GM18870 (cell line): ENCODE measurements at regions not wholly inside any gene's neighbourhood (a gene's known extent, or its start where the extent isn't known, plus 50 kb on each side); places are given as distances from the start of the nearest gene placed in this dataset.

Experiments
- ATAC-seq: cut with Tn5 transposase; IDR thresholded peaks from one replicate; pipeline ENCODE4 v1.9.1; 2021; ENCODE audit warnings: moderate library complexity; ENCODE audit not compliant: unreplicated experiment

GRCh38 chr6:54632984-54633565 is 213.5 kb upstream of the FAM83B start:
- no peak for ATAC-seq

GRCh38 chr6:54633601-54634000 is 213.0 kb upstream of the FAM83B start:
- no peak for ATAC-seq

- no peak for ATAC-seq
Measured at GRCh38 chr6:54640911-54641310, 205.7 kb upstream of the FAM83B start.

GRCh38 chr6:54646069-54646950 is 200.3 kb upstream of the FAM83B start:
- no peak for ATAC-seq

- ATAC-seq: no peak
Measured at GRCh38 chr6:54646951-54647664, 199.5 kb upstream of the FAM83B start.

GRCh38 chr6:54654381-54654780 is 192.2 kb upstream of the FAM83B start:
- no peak for ATAC-seq

GRCh38 chr6:54655162-54655561 is 191.4 kb upstream of the FAM83B start:
- no peak for ATAC-seq

GRCh38 chr6:54665278-54665677 is 181.3 kb upstream of the FAM83B start:
- ATAC-seq: no peak

- no peak for ATAC-seq
Measured at GRCh38 chr6:54680531-54680930, 166.0 kb upstream of the FAM83B start.

GRCh38 chr6:54681267-54681666 is 165.3 kb upstream of the FAM83B start:
- no peak for ATAC-seq

- ATAC-seq: no peak
Measured at GRCh38 chr6:54681987-54682386, 164.6 kb upstream of the FAM83B start.

- no peak for ATAC-seq
Measured at GRCh38 chr6:54689620-54690019, 157.0 kb upstream of the FAM83B start.

- ATAC-seq: no peak
Measured at GRCh38 chr6:54690596-54690995, 156.0 kb upstream of the FAM83B start.

GRCh38 chr6:54694928-54695532 is 151.5 kb upstream of the FAM83B start:
- ATAC-seq: no peak

GRCh38 chr6:54695815-54696214 is 150.8 kb upstream of the FAM83B start:
- no peak for ATAC-seq

GRCh38 chr6:54697424-54697823 is 149.1 kb upstream of the FAM83B start:
- ATAC-seq: no peak

- ATAC-seq: peak; percentile 75
Measured at GRCh38 chr6:54698974-54699373, 147.6 kb upstream of the FAM83B start.

- no peak for ATAC-seq
Measured at GRCh38 chr6:54700158-54700557, 146.4 kb upstream of the FAM83B start.

- ATAC-seq: no peak
Measured at GRCh38 chr6:54702772-54703171, 143.8 kb upstream of the FAM83B start.

- no peak for ATAC-seq
Measured at GRCh38 chr6:54706391-54706790, 140.2 kb upstream of the FAM83B start.

GRCh38 chr6:54706844-54707605 is 139.5 kb upstream of the FAM83B start:
- ATAC-seq: no peak
